Activated CD4-positive, alpha-beta T cell treated with anti-CD3 and anti-CD28 coated beads for 36 hours (primary cell): ENCODE measurements at regions not wholly inside any gene's neighbourhood (a gene's known extent, or its start where the extent isn't known, plus 50 kb on each side); places are given as distances from the start of the nearest gene placed in this dataset.

Source experiments
- ATAC-seq: fragments of 200-7000 bp; cut with Tn5 transposase; one replicate; pipeline ENCODE4 v1.10.0; 2021; ENCODE audit warnings: mild to moderate bottlenecking, moderate library complexity
- CTCF ChIA-PET: fragments of 350-600 bp; sonication (Branson Sonifier 250); formaldehyde crosslinking; loops from one replicate; lab custom pipeline; 2021; ENCODE audit warnings: antibody characterized with exemption; lab: Charles Lee
- POLR2A ChIA-PET: fragments of 350-600 bp; sonication (Branson Sonifier 250); formaldehyde crosslinking; loops from one replicate; lab custom pipeline; 2021; ENCODE audit warnings: antibody characterized with exemption, inconsistent platforms; lab: Charles Lee
- DNase-seq: peaks from one replicate; pipeline ENCODE4 v3.0.0-alpha.2; 2020
- H3K27ac Mint-ChIP-seq: one replicate; pipeline ENCODE4 v1.8.0; 2021; ENCODE audit warnings: mixed read lengths
- H3K27me3 Mint-ChIP-seq: one replicate; pipeline ENCODE4 v1.8.0; 2021; ENCODE audit warnings: mixed read lengths
- H3K36me3 Mint-ChIP-seq: one replicate; pipeline ENCODE4 v1.8.0; 2021; ENCODE audit warnings: low read depth, mixed read lengths
- H3K4me1 Mint-ChIP-seq: one replicate; pipeline ENCODE4 v1.8.0; 2021; ENCODE audit warnings: mixed read lengths
- H3K4me3 Mint-ChIP-seq: one replicate; pipeline ENCODE4 v1.8.0; 2021; ENCODE audit warnings: mild to moderate bottlenecking, moderate library complexity, mixed read lengths
- H3K9me3 Mint-ChIP-seq: one replicate; pipeline ENCODE4 v1.8.0; 2021; ENCODE audit warnings: low read depth, mixed read lengths
- intact Hi-C, 2 experiments: fragments of 100-400 bp; cut with DNase I in 1 of 2; cut with micrococcal nuclease in 1 of 2; formaldehyde crosslinking; loops; one replicate each; pipeline versions ENCODE4 v1.14.2 to v1.15.1; 2022 to 2024; cut with DNase I, micrococcal nuclease

- Mint-ChIP-seq H3K27ac (no peak overlapping the region), H3K36me3 (no peaks in the 10 kb centered on the region), H3K27me3 (no peaks in the 10 kb centered on the region), H3K4me1 (no peaks in the 10 kb centered on the region), H3K4me3 (no peak overlapping the region), H3K9me3 (peaks cover 8% of the 10 kb centered on the region)
- no peak for DNase-seq
- no peak for ATAC-seq
- CTCF ChIA-PET: no interaction called here
- intact Hi-C loops: no loop called here
- POLR2A ChIA-PET: no interaction called here
Observed at GRCh38 chr6:19279273-19279684, 557.9 kb upstream of the ID4 start.

GRCh38 chr6:19287928-19288327 lies 549.2 kb upstream of the ID4 start:
- H3K4me1 Mint-ChIP-seq: no peaks in the 10 kb centered on the region
- DNase-seq (no peak), ATAC-seq (no peak)
- intact Hi-C loops: no loop called here
- H3K9me3 Mint-ChIP-seq: peaks cover 1% of the 10 kb centered on the region
- no peak overlapping the region for H3K27ac Mint-ChIP-seq
- H3K27me3 Mint-ChIP-seq: no peaks in the 10 kb centered on the region
- no peaks in the 10 kb centered on the region for H3K36me3 Mint-ChIP-seq
- ChIA-PET POLR2A (no interaction called here), CTCF (no interaction called here)
- H3K4me3 Mint-ChIP-seq: no peak overlapping the region

- no peak for DNase-seq
- Mint-ChIP-seq H3K4me1 (no peaks in the 10 kb centered on the region), H3K27ac (no peak overlapping the region), H3K27me3 (no peaks in the 10 kb centered on the region), H3K9me3 (peaks cover 1% of the 10 kb centered on the region), H3K36me3 (no peaks in the 10 kb centered on the region), H3K4me3 (no peak overlapping the region)
- intact Hi-C loops: no loop called here
- POLR2A ChIA-PET: no interaction called here
- CTCF ChIA-PET: no interaction called here
- ATAC-seq: no peak
Observed at GRCh38 chr6:19289457-19289856, 547.7 kb upstream of the ID4 start.

GRCh38 chr6:19297880-19298279 lies 539.3 kb upstream of the ID4 start:
- ChIA-PET CTCF (no interaction called here), POLR2A (no interaction called here)

GRCh38 chr6:19298421-19298820 lies 538.7 kb upstream of the ID4 start:
- CTCF ChIA-PET: no interaction called here
- no peaks in the 10 kb centered on the region for H3K4me1 Mint-ChIP-seq
- H3K27ac Mint-ChIP-seq: no peak overlapping the region
- H3K9me3 Mint-ChIP-seq: no peaks in the 10 kb centered on the region
- intact Hi-C loops: no loop called here
- POLR2A ChIA-PET: no interaction called here
- ATAC-seq (no peak), DNase-seq (no peak)
- H3K4me3 Mint-ChIP-seq: no peak overlapping the region
- H3K36me3 Mint-ChIP-seq: no peaks in the 10 kb centered on the region
- no peaks in the 10 kb centered on the region for H3K27me3 Mint-ChIP-seq

More at GRCh38 chr6:19297880-19298279, 539.3 kb upstream of the ID4 start:
- Mint-ChIP-seq H3K9me3 (no peaks in the 10 kb centered on the region), H3K27ac (no peak overlapping the region), H3K4me3 (no peak overlapping the region), H3K36me3 (no peaks in the 10 kb centered on the region), H3K4me1 (no peaks in the 10 kb centered on the region), H3K27me3 (no peaks in the 10 kb centered on the region)
- intact Hi-C loops: no loop called here
- DNase-seq (no peak), ATAC-seq (no peak)

- ChIA-PET CTCF (no interaction called here), POLR2A (no interaction called here)
- intact Hi-C loops: no loop called here
- no peak for DNase-seq
- Mint-ChIP-seq H3K9me3 (no peaks in the 10 kb centered on the region), H3K27me3 (no peaks in the 10 kb centered on the region), H3K4me1 (no peaks in the 10 kb centered on the region), H3K36me3 (no peaks in the 10 kb centered on the region), H3K27ac (no peak overlapping the region), H3K4me3 (no peak overlapping the region)
- ATAC-seq: no peak
Observed at GRCh38 chr6:19299129-19299528, 538.0 kb upstream of the ID4 start.

- no peaks in the 10 kb centered on the region for H3K36me3 Mint-ChIP-seq
- intact Hi-C loops: no loop called here
Observed at GRCh38 chr6:19301980-19302379, 535.2 kb upstream of the ID4 start.

GRCh38 chr6:19303383-19303782 lies 533.8 kb upstream of the ID4 start:
- ChIA-PET POLR2A (no interaction called here), CTCF (no interaction called here)
- Mint-ChIP-seq H3K27me3 (no peaks in the 10 kb centered on the region), H3K27ac (no peak overlapping the region), H3K4me3 (no peak overlapping the region), H3K4me1 (no peaks in the 10 kb centered on the region), H3K9me3 (no peaks in the 10 kb centered on the region), H3K36me3 (no peaks in the 10 kb centered on the region)
- ATAC-seq (no peak), DNase-seq (no peak)
- intact Hi-C loops: no loop called here

More at GRCh38 chr6:19301980-19302379, 535.2 kb upstream of the ID4 start:
- Mint-ChIP-seq H3K4me3 (no peak overlapping the region), H3K27me3 (no peaks in the 10 kb centered on the region), H3K9me3 (no peaks in the 10 kb centered on the region), H3K27ac (no peak overlapping the region), H3K4me1 (no peaks in the 10 kb centered on the region)
- no peak for ATAC-seq
- CTCF ChIA-PET: no interaction called here
- DNase-seq: no peak
- POLR2A ChIA-PET: no interaction called here

GRCh38 chr6:19309661-19310060 lies 527.5 kb upstream of the ID4 start:
- CTCF ChIA-PET: no interaction called here
- no peak for DNase-seq
- no peaks in the 10 kb centered on the region for H3K4me1 Mint-ChIP-seq
- no peak for ATAC-seq
- peaks cover 4% of the 10 kb centered on the region for H3K9me3 Mint-ChIP-seq
- H3K4me3 Mint-ChIP-seq: no peak overlapping the region
- intact Hi-C loops: no loop called here
- peaks cover 2% of the 10 kb centered on the region for H3K27me3 Mint-ChIP-seq
- H3K36me3 Mint-ChIP-seq: no peaks in the 10 kb centered on the region
- POLR2A ChIA-PET: no interaction called here
- no peak overlapping the region for H3K27ac Mint-ChIP-seq

- Mint-ChIP-seq H3K36me3 (no peaks in the 10 kb centered on the region), H3K9me3 (peaks cover 8% of the 10 kb centered on the region), H3K27me3 (peaks cover 2% of the 10 kb centered on the region), H3K4me1 (no peaks in the 10 kb centered on the region), H3K4me3 (no peak overlapping the region), H3K27ac (no peak overlapping the region)
- POLR2A ChIA-PET: no interaction called here
- no peak for ATAC-seq
- CTCF ChIA-PET: interaction anchor here (0.8 kb wide), 1 partner anchor 328 kb away, joined by 4 read pairs; no protein-coding TSS in a partner anchor
- intact Hi-C loops: no loop called here
- DNase-seq: no peak
Observed at GRCh38 chr6:19311786-19312185, 525.4 kb upstream of the ID4 start.

- POLR2A ChIA-PET: no interaction called here
- Mint-ChIP-seq H3K9me3 (peaks cover 8% of the 10 kb centered on the region), H3K36me3 (no peaks in the 10 kb centered on the region), H3K4me1 (no peaks in the 10 kb centered on the region), H3K27ac (no peak overlapping the region), H3K27me3 (peaks cover 2% of the 10 kb centered on the region), H3K4me3 (no peak overlapping the region)
- DNase-seq: no peak
- intact Hi-C loops: no loop called here
- no peak for ATAC-seq
- CTCF ChIA-PET: no interaction called here
Observed at GRCh38 chr6:19312241-19312978, 524.8 kb upstream of the ID4 start.

GRCh38 chr6:19317431-19317986 lies 519.7 kb upstream of the ID4 start:
- intact Hi-C loops: no loop called here
- H3K27me3 Mint-ChIP-seq: peaks cover 2% of the 10 kb centered on the region
- no peak overlapping the region for H3K4me3 Mint-ChIP-seq
- H3K9me3 Mint-ChIP-seq: peaks cover 6% of the 10 kb centered on the region
- DNase-seq (no peak), ATAC-seq (no peak)
- POLR2A ChIA-PET: no interaction called here
- H3K27ac Mint-ChIP-seq: no peak overlapping the region
- CTCF ChIA-PET: no interaction called here
- no peaks in the 10 kb centered on the region for H3K36me3 Mint-ChIP-seq
- H3K4me1 Mint-ChIP-seq: no peaks in the 10 kb centered on the region
